ENCODE measurements at regions not wholly inside any gene's neighbourhood (a gene's known extent, or its start where the extent isn't known, plus 50 kb on each side); places are given as distances from the start of the nearest gene placed in this dataset.

- TF ChIP-seq, protein P1, sequence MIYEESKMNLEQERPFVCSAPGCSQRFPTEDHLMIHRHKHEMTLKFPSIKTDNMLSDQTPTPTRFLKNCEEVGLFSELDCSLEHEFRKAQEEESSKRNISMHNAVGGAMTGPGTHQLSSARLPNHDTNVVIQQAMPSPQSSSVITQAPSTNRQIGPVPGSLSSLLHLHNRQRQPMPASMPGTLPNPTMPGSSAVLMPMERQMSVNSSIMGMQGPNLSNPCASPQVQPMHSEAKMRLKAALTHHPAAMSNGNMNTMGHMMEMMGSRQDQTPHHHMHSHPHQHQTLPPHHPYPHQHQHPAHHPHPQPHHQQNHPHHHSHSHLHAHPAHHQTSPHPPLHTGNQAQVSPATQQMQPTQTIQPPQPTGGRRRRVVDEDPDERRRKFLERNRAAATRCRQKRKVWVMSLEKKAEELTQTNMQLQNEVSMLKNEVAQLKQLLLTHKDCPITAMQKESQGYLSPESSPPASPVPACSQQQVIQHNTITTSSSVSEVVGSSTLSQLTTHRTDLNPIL (CRISPR knock-in tag; IDR thresholded peaks at IDR 0.05; ENCODE audit: low read depth), result no peak
- no peak for TF ChIP-seq ZFP30 (CRISPR knock-in tag; IDR thresholded peaks at IDR 0.05)
- TF ChIP-seq SNAI2 (CRISPR knock-in tag; IDR thresholded peaks at IDR 0.05), result no peak
- no peak for TF ChIP-seq ARNTL (CRISPR knock-in tag; IDR thresholded peaks at IDR 0.05; ENCODE audit: borderline replicate concordance, low read depth)
- no peak for TF ChIP-seq CSDC2 (CRISPR knock-in tag; IDR thresholded peaks at IDR 0.05)
Measured at GRCh38 chr2:144914113-144914512, 394.2 kb upstream of the ZEB2 start.
